ENCODE measurements at regions not wholly inside any gene's neighbourhood (a gene's known extent, or its start where the extent isn't known, plus 50 kb on each side); places are given as distances from the start of the nearest gene placed in this dataset.
"Not testable (repeated sequence)": the region's sequence is repeated elsewhere in the genome, so short reads cannot be mapped to it uniquely, and the experiment has no call there.

DNA sequence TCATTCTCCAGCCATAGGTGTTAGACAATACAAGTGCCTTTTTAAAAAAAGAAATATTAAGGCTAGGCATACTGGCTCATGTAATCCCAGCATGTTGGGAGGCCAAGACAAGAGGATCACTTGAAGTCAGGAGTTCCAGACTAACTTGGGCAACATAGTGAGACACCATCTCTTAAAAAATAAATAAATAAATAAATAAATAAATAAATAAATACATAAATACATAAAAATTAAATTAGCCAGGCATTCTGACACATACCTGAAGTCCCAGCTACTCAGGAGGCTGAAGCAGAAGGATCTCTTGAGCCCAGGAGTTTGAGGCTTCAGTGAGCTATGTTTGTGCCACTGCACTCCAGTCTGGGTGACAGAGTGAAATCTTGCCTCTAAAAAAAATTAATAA, 85.8 kb upstream of the ATP1B1 start:
- no peak for DNase-seq

DNA sequence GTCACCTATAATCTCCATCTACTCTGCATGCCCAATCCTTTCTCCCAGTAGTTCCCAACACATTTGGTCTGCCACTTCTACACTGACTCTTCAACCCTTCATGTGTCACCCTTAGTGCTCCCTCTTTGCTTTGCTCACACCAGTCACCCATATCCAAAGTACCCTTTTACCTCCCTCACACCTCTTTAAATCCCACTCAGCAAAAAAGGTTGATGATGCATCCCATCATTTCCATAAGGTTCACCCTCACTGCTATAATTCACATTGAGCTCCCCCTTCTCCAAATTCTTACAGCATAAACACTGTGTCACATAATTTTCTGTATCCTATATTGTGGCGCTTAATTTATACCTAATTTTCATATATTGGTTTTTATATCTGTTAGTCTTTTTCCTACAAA, 83.8 kb upstream of the ATP1B1 start:
- DNase-seq: no peak

DNA sequence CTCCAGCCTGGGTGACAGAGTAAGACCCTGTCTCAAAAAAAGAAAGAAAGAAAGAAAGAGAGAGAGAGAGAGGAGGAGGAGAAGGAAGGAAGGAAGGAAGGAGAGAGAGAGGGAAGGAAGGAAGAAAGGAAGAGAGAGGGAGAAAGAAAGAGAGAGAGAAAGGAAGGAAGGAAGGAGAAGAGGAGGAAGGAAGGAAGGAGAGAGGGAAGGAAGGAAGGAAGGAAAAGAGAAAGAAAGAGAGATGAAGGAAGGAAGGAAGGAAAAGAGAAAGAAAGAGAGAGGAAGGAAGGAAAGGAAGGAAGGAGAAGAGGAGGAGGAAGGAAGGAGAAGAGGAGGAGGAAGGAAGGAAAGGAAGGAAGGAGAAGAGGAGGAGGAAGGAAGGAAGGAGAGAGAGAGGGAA, 82.2 kb upstream of the ATP1B1 start:
- no peak for DNase-seq

DNA sequence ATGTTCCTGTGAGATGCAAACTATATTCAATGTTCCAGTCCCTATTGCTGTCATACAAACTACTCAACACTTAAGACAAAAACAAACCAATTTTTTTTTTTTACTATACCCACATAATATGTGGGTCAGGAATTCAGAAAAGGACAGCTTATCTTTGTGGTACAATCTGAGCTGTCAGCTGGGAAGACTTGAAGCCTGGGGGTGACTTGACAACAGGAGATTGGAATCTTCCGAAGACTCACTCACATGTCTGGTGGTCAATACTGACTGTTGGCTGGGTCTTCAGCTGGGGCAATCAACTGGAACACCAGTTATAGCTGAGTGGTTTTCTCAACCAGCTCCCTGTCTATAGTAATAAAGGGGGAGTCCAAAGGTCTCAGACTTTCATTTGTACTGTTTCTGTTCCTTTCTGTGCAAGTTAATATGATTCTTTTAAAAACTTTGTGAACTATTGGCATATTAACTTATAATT, 81.7 kb upstream of the ATP1B1 start:
- no peak for DNase-seq

DNA sequence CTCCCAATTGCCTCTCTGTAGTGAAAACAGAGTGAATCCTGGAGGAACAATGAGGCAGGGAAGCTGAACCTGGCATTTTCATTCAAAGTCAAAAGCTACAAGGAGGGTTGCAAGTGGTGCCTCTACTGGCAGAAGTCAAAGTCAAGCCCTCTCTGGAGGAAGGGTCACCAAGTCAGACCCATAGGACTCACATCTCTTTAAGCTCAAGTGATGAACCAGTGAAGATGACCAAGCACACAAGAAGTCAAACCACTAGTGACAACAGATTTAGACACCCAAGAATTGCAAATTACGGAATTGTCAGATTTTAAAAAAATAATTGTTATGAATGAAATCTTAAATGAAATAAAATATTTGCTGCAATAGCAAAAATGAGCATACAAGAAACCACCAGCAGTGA, 81.1 kb upstream of the ATP1B1 start:
- no peak for DNase-seq

DNA sequence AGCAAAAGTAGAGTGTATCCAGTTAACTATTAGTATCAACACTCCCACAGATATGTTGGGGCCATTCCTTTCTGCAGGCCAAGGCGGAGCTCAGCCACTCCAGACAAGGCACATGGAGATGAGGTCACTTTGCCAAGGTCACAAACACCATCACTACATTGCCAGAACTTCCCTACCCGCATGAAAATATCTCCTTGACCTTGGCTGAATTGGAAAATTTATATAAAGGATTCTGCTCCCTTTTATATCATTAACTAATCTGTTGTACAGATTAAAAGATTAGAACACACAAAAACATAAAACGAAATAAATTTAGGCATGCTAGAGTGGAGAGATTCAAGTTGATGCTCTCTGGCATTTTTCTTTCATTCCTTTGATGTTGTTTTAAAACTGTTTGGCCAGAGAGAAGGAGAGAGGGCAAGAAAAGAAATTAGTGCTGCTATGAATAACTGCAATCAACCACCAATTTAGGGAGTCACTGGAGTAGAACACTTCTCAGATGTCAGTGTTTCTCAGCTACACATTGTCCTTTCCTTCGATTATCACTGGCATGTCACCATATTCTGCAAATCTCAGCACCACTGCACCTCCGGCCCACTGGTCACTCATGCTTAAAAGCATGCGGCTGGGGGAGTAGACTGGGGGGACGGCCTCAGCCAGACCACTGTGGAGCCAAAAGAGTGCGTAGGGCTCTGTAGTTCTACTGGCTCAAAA, 78.7 kb upstream of the ATP1B1 start:
- DNase-seq: no peak

DNA sequence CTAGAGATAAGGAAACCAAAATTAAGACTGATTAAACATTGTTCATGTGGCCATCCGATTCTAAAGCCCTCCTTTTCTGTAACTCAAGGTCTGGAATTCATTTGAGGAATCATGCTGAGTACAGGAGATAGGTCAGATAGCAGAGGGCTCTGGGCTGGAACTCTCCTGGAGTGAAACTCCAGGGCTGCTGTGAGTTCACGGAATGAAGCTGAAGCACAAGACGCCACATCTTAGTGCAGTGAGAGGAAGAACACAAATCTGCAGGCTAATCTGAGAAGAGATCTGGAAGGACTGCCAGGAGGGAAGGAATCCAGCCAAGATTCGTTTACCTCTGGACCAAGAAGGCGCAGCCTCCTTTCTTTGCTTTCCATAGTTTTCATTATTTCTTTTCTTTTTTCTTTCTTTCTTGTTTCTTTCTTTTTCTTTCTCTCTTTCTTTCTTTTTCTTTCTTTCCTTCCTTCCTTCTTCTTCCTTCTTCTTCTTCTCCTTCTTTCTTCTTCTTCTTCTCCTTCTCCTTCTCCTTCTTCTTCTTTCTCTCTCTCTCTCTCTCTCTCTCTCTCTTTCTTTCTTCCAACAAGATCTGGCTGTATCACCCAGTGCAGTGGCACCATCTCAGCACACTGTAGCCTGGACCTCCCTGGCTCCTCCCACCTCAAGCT, 74.8 kb upstream of the ATP1B1 start:
- DNase-seq: no peak

DNA sequence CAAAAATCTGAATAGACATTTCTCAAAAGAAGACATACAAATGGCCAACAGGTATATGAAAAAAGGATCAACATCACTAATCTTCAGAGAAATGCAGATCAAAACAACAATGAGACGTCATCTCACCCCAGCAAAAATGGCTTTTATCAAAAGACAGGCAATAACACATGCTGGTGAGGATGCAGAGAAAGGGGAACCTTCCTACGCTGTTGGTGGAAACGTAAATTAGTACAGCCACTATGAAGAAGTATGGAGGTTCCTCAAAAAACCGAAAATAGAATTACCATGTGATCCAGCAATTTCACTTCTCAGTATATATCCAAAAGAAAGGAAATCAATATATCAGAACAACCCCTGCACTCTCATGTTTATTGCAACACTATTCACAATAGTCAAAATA, 65.1 kb upstream of the ATP1B1 start:
- DNase-seq: peak; percentile 44

DNA sequence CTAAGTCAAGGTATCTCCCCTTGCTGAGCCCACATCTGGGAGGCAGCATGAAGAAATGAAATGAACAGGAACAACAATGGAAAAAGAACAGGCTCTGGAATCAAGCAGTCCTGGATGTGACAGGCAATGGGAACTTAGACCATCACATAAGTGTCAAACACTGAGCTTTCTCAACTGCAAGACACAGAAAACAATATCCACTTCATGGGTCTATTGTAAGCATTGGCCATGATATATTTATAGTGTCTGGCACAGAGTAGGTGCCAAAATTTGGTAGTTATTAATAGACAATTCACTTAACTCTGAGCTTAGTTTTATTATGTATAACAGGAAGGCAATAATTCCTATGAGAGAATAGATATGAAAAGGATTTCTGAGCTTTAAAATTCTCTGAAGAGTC, 64.1 kb upstream of the ATP1B1 start:
- no peak for DNase-seq

DNA sequence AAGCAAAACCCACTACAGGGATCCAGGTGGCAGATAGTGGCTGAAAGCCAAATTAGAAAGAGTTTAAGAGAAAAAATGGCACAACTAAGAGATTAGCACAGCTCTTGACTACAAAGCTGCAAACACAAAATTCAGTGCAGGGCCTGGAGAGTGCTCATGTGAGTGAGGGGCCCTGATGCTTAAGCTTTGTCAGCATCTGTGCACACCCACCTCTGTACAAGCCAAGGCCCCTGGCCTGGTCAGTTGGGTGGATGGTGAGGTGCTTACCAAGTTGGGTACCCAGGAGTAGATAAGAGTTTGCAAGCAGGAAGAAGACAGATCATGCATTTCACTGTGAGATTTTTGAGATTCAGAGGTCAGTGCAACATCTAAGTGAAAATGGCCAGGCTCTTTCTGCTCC, 62.7 kb upstream of the ATP1B1 start:
- no peak for DNase-seq

DNA sequence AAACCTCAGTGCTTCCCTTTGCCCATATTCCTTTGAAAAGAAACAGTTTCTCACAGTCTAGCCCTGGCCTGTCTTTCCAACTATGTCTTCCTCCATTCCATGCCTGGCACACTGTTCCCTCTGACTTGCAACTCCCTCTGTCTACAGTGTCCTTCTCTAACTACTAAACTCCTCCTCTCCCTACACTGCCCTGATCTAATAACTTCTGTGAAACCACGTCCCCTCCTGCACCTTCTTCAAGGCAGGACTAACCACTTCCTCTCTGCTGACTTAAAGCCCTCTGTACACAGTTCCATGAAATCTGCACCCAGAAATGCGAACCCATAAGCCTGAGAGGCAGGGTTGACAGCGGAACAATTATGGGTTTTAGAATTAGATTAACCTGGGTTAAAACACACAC, 62.2 kb upstream of the ATP1B1 start:
- peak; percentile 61 for DNase-seq

DNA sequence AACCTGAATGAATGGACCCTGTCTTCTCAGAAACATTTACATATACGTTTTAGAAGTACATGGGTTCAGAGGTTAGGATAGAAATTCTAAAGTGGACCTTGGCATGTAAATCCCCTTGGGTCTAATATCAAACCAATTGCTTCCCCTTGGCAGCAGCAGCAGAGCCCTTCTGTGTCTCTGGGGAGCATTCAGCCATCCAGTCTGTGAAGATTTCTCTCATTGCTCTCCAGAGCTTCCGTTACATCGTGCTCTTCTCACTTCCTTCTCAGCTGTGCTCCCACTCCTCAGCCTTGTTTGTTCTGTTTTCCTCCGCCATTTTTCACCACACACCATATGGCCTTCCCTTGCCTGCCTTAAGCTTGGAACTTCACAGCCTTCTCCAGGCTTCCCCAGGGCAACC, 61.5 kb upstream of the ATP1B1 start:
- no peak for DNase-seq

DNA sequence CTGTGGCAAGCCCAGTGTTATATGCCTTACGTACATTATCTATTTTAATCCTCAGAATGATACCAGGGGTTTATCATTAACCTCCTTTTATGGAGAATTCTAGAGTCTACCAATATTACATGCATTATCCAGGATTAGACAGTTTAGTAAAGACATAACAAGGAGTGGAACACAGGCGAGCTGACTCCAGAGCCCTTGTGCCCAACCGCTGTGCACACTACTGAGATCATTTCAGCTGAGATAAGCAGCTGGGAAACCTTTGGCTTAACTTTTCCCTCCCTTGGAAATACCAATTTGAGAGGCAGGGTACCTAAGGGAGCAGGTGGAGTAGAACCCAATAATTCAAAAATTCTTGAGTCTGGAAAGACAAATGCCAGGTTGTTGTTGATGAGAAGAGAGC, 59.8 kb upstream of the ATP1B1 start:
- DNase-seq: no peak

DNA sequence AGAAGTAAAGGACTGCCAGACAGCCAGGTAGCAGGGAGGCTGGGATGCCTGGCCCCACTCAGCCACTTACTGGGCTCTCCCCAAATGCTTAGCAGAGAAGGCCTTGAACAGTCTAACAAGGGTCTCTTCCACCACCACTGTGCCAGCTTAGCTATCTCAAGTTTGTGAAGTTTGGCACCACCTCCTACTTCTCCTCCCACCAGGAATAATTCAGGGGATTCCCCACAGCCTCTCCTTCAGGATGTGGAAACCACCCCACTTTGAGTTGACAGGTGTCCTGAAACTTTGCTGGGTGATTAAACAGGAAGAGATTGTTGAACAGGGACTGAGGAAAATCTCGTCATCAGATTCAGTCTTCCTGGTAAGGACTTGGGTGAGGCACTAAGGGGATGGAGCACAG, 59.4 kb upstream of the ATP1B1 start:
- no peak for DNase-seq

DNA sequence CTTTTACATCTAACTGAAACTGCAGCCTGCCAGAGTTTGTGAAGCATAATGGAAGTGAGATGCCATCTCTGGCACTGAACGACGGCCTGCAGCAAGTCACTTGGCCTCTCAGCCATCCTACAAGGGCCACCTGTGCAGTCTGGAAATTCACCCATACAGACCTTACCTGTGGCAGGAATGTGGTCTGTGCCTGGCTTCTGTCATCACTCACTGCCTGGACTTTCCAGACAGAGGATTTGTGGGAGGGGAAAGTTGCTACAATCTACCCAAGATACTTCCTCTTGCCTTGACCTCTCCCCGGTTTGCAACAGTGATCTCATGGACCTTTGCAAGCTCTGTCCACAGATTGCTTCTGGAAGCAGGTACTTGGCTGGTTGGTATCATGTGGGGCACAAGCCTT, 58.4 kb upstream of the ATP1B1 start:
- no peak for DNase-seq

DNA sequence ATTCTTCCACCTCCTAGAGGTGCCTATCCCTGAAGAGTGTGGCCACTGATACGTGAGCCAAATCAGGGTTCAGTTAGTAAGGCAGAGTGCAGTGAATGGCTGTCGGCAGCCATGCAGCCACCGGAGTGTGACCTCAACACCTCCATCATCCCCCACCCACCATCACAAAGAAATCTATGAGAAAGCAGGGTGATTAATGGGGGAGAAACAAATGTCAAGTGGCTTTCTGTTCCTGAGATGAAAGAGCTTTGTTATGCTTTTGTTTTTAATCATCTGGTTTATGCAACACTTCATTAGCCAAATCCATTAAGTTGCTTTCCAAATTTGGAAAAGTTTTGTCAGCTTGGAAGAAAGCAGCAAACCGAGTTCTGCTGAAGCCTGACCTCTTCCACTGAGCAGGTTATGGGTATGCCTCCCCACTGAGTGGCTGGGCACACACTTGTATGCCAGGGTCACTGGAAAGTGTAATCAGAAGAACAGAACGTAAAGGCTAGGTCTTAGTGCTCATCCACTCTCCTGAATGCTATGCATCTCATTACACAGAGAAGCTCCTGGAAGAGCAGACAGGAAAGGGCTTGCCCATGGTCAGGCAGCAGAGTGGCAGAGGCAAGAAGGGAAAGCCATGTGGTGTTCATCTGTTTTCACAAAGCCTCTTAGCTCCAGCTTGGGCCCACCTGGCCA, 57.1 kb upstream of the ATP1B1 start:
- DNase-seq: no peak

DNA sequence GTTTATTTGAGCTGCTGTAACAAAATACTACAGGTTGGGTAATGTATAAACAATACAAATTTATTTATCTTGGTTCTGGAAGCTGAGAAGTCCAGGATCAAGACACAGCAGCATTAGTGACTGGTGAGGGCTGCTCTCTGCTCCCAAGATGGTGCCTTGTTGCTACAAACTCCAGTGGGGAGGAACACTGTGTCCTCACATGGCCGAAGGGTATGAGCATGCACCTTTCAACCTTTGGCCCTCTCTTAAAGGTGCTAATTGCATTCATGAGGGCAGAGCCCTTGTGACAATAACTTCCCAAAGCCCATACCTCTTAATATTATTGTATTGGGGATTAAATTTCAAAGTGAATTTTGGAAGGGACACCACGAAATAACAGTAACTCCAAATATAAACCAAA, 55.3 kb upstream of the ATP1B1 start:
- no peak for DNase-seq

DNA sequence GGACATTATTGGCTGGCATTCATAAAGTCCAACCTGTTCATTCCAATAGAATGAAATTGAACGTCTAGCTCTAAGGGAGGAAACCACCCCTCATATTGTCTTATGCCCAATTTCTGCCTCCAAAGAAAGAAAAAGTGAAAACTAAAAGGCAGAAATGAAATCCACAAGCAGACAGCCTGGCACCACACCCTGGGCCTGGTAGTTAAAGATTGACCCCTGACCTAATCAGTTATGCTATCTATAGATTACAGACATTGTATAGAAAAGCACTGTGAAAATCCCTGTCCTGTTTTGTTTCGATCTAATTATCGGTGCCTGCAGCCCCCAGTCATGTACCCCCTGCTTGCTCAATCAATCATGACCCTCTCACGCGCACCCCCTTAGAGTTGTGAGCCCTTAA, 54.3 kb upstream of the ATP1B1 start:
- not testable (repeated sequence) for DNase-seq

DNA sequence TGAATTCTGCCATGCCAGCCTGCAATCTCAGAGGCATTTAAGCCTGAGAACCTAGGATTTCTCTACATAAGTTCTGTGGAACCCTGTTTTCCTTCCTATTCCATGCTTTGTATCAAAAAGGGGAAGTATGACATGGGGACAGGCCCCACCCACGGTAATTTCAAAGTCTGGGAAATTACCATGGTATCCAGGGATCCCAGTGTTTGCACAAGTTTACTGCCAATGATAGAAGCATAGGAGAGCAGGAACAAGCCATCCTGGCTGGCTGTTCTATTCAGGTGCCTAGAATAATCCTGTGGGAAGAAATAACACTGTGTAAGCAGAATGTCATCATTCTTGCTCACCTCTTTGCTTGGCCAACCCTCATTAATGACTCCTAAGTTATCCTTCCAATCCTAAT, 53.8 kb upstream of the ATP1B1 start:
- DNase-seq: no peak

DNA sequence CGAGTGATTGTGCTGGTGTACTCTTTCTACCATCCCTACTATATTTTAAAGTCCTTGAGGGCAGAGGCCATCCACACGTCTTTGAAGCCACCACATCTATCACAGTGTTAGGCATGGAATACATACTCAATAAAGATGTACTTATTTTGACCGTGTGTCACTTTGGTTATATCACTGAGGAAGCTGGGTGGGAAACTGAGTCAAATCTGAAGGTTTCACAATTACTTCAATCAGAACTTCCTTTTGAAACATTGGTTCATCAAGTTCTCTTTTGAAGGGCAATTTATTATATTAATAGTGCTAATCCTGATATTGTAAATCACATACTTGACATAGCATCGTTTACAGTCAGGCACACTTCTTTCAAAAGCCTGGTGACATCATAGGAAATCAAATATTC, 53.3 kb upstream of the ATP1B1 start:
- no peak for DNase-seq

Measured in KG1 (cell line).